ENCODE measurements at regions not wholly inside any gene's neighbourhood (a gene's known extent, or its start where the extent isn't known, plus 50 kb on each side); places are given as distances from the start of the nearest gene placed in this dataset.

DNA sequence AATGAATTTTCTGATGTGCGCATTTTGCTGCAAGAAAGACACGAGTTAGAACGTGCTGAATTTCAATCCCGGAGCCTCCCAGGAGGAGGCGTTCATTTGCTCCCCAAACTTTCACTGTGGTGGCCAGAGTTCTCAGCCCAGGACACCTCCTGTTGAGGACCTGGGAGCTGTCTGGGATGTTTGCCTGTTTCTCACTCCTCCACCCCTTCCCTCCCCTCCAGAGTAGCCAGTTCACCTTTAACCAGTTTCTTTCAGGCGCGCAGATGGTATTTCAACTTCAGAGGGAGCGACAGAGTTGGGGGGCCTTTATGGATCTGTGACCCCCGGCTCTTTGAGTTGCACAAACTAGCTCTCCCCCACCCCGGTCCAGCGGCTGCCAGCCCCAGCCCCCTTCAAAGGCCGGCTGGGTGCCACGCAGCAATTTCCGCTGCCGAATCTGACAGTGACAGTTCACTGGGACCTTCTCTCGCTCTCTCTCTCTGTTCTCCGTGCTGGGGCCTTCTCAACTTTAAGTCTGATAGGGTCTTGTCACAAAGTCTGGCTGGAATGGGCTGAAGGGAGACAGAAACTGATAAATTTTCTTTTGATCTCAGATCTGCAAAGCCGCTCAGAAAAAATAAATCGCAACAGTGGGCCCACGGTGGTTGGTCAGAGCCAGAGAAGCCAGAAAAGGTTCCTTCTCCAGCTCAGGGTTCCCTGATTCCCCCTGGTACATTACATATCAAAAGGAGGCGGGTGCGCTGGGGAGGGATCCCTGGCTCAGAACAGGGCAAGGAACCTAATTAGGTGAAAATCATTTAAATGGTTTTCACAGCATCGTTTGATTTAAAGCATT is 100.0 kb upstream of the STX18 start:
- H3K4me3 ChIP-seq (ENCODE audit: low read depth, low read length) = no peak overlapping the region
- no peak for TF ChIP-seq CTCF (IDR thresholded peaks at IDR 0.05; ENCODE audit: borderline replicate concordance, insufficient read depth, low read depth, low read length)

DNA sequence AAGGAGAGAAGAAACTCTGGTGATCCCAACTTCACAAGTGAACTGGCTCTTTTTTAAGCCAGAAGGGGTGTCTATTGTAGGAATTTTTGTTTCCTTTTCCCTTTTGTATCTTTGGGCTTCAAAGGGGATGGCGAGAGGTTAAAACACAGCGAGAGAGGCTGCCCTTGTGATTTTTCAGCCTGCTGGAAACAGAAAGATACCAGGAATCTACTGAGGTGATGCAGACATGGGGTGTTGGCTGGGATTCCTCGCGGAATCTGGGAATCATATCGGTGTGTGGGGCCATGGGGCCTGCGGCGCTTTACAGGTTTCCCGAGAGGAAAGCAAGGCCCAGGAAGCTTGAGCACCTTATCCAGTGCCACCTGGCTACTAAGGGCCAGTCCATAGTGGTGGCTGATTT is 99.4 kb upstream of the STX18 start:
- TF ChIP-seq CTCF (IDR thresholded peaks at IDR 0.05; ENCODE audit: borderline replicate concordance, insufficient read depth, low read depth, low read length) = no peak
- no peak overlapping the region for H3K4me3 ChIP-seq (ENCODE audit: low read depth, low read length)

GRCh38 chr4:4640692-4641091 is 98.8 kb upstream of the STX18 start:
- no peak for TF ChIP-seq CTCF (IDR thresholded peaks at IDR 0.05; ENCODE audit: borderline replicate concordance, insufficient read depth, low read depth, low read length)
- H3K4me3 ChIP-seq (ENCODE audit: low read depth, low read length) = no peak overlapping the region

GRCh38 chr4:4639370-4639769 is 97.5 kb upstream of the STX18 start:
- no peak for TF ChIP-seq CTCF (IDR thresholded peaks at IDR 0.05; ENCODE audit: borderline replicate concordance, insufficient read depth, low read depth, low read length)

DNA sequence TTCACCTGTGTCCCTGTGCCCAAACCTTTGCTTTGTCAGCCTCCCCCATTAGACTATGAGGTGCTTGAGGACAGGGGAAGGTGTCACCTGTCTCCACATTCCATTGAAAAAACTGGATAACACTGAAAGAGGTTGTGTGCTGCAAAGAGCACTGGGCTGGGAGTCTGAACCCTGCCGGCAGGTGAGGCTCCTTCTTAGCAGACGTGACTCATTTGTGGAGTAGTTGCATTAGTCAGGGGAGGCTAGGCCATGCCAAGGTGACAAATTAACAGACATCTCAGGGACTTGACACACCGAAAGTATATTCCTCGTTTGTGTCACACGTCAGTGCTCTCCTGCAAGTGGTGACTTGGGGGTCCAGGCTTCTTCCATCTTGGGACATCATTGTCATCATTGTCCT is 95.9 kb upstream of the STX18 start:
- no peak overlapping the region for H3K4me3 ChIP-seq (ENCODE audit: low read depth, low read length)
- TF ChIP-seq CTCF (IDR thresholded peaks at IDR 0.05; ENCODE audit: borderline replicate concordance, insufficient read depth, low read depth, low read length) = no peak

More at GRCh38 chr4:4639370-4639769, 97.5 kb upstream of the STX18 start:
- no peak overlapping the region for H3K4me3 ChIP-seq (ENCODE audit: low read depth, low read length)

DNA sequence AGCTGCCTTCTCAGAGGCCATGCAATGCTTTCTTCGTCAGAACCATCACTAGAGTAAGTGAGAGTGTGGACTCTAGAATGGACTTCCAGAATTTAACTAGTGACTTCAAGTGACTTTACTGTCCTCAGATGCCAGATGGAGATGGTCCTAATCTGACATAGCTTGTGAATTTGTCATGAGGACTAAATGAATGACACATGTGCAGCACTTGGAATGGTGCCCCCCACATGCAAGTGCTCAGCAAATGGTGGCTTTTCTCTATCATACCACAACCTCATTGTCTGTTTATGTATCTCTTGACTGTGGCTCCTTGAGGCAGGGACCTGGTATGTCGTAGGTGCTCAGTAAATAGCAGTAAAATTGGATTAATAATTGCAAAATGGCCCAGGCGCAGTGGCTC is 91.6 kb upstream of the STX18 start:
- no peak overlapping the region for H3K4me3 ChIP-seq (ENCODE audit: low read depth, low read length)
- TF ChIP-seq CTCF (IDR thresholded peaks at IDR 0.05; ENCODE audit: borderline replicate concordance, insufficient read depth, low read depth, low read length) = no peak

GRCh38 chr4:4631150-4631549 is 89.3 kb upstream of the STX18 start:
- no peak overlapping the region for H3K4me3 ChIP-seq (ENCODE audit: low read depth, low read length)
- no peak for TF ChIP-seq CTCF (IDR thresholded peaks at IDR 0.05; ENCODE audit: borderline replicate concordance, insufficient read depth, low read depth, low read length)

Data from GM12875 (cell line).